Inferior parietal cortex (tissue), 1 donor: ENCODE measurements at regions not wholly inside any gene's neighbourhood (a gene's known extent, or its start where the extent isn't known, plus 50 kb on each side); places are given as distances from the start of the nearest gene placed in this dataset.
"Not testable (repeated sequence)": the region's sequence is repeated elsewhere in the genome, so short reads cannot be mapped to it uniquely, and the experiment has no call there.

Experiments
- DNase-seq: peaks from one replicate; pipeline ENCODE4 v3.0.0-alpha.2; 2016; ENCODE audit errors: extremely low spot score

- DNase-seq, result not testable (repeated sequence)
Observed at GRCh38 chr1:224029286-224030025, 84.5 kb upstream of the FBXO28 start.

DNA sequence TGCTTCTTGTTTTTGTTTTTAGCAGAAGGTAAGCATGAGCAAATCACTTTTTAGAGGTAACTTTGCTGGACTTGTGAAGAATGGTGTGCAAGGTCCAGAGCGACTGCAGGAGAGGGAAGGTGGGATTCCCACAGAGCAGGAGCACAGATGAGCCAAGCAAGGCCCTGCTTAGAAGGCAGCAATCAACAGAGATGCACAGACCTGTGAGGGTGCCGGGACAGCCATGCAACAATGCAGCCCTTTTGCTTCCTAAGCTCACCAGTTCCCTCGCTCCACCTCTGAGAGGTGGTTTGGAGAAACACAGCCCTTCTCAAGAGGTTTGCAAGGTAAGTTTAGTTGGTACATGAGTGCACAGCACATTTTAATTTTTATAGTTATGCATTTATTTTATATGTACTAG is 85.1 kb upstream of the FBXO28 start:
- not testable (repeated sequence) for DNase-seq

DNA sequence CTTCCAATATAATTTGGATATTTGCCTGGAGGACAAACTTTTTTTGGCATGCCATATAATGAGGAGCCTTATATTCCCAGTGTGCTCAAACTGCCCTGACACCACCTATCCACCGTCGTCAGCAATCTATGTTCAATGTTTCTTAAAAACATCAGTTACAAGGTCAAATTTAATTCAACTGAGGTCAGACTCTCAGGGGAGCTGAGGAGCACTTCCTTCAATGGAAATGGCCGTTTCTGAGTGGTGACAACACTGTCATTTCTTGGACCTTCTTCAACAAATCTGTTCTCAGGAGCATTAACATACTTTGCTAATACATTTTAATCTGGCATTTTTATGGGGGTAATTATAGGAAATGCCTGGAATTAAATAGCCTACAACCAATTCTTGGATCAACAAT is 90.8 kb upstream of the FBXO28 start:
- not testable (repeated sequence) for DNase-seq

DNA sequence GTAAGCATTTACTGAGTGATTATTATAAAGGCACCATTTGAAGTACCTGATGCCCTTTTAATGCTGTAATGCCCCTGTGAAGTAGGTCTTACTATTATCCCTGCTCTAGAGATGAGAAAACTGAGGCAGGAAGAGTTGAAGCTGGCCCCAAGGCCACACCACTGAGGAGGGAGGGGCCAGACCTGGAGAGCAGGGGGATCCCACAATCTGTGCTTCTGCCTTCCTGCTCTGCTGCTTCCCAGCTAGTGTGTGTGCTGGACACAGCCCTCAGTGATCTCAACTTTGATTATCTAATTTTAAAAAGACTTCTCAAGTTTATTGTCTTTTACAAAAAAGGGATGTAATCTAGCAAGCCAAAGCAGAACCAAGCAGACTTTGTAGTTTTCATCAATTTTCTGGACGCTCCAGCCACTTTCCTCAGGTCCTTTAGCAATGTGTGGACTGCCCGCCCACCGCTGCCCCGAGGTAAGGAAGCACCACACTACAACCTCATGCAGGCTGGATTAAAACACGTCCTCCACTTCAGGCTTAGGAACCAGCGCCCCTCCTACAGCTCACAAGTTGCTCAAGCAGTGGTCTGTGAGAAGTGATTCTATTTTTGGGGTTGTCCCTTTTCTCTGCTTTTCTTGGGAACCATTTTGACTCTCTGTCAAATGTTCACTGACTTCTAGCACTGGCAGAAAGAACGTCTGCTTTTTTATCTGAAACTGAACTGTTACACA is 91.5 kb upstream of the FBXO28 start:
- DNase-seq, result not testable (repeated sequence)

GRCh38 chr1:224019866-224020265 is 94.0 kb upstream of the FBXO28 start:
- not testable (repeated sequence) for DNase-seq

- DNase-seq, result not testable (repeated sequence)
Observed at GRCh38 chr1:224015782-224016181, 98.1 kb upstream of the FBXO28 start.

DNA sequence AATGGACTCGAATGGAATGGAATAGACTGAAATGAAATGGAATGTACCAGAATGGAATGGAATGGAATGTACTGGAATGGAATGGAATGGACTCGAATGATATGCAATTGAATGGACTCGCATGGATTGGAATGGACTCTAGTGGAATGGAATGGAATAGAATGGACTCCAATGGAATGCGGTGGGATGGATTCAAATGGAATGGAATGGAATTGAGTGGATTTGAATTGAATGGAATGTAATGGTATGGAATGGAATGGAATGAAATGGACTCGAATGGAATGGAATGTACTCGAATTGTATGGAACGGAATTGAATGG is 99.6 kb upstream of the FBXO28 start:
- no peak for DNase-seq

DNA sequence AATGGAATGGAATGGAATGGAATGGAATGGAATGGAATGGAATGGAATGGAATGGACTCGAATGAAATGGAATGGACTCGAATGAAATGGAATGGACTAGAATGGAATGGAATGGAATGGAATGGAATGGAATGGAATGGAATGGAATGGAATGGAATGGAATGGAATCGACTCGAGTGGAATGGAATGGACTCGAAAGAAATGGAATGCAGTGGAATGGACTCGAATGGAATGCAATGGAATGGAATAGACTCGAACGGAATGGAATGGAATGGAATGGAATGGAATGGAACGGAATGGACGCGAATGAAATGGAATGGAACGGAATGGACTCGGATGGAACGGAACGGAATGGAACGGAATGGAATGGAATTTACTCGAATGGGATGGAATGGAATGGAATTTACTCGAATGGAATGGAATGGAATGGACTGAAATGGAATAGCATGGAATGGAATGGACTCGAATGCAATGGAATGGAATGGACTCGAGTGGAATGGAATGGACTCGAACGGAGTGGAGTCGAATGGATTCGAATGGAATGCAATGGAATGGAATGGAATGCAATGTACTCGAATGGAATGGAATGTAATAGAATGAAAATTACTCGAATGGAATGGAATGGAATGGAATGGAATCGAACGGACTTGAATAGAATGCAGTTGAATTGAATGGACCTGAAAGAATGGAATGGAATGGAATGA is 100.1 kb upstream of the FBXO28 start:
- DNase-seq, result not testable (repeated sequence)

- DNase-seq, result not testable (repeated sequence)
Observed at GRCh38 chr1:224012807-224013434, 101.0 kb upstream of the FBXO28 start.

DNA sequence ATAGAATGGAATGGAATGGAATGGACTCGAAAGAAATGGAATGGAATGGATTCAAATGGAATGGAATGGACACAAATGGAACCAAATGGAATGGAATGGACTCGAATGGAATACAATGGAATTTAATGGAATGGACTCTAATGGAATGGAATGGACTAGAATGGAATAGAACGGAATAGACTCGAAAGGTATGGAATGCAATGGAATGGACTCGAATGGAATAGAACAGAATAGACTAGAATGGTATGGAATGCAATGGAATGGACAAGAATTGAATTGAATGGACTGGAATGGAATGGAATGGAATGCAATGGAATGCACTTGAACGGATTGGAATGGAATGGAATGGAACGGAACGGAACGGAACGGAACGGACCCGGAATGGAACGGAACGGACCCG is 101.7 kb upstream of the FBXO28 start:
- not testable (repeated sequence) for DNase-seq

GRCh38 chr1:224011751-224012150 is 102.2 kb upstream of the FBXO28 start:
- not testable (repeated sequence) for DNase-seq

- DNase-seq, result not testable (repeated sequence)
Observed at GRCh38 chr1:224011153-224011552, 102.8 kb upstream of the FBXO28 start.

DNA sequence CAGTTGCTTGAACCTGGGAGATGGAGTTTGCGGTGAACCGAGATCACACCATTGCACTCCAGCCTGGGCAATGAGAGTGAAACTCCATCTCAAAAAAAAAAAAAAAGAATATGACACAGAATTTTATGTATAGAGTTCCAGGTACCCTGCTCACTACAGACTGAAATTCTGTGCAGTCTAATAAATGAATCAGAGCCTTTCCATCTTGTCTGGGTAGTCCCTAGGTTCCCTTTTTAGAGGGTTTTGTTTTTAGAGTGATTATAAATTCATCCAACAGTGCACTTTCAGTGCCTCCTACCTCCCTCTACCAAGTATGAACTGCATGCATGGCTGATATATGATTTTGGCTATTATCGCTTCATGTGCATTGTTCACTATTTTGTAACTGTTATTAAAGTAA is 107.9 kb upstream of the FBXO28 start:
- DNase-seq, result not testable (repeated sequence)

GRCh38 chr1:224004552-224005315 is 109.2 kb upstream of the FBXO28 start:
- not testable (repeated sequence) for DNase-seq

DNA sequence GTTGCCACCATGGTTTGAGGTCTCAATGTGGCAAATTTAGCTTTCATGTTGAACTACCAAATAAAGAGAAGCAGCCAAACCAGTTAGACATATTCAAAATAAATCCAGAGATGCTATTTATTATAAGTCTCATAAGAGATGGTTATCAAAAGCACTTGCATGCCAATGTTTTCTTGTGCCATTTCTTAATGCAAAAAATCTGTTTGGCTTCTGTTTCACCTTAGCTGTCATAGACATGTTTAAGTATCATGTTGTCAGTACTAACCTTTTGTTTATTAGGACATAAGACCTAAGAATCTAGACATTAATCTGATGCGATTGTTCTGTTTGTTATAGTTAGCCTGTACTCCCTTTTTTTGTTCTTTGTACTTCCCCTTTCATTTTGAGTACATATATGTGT is 110.0 kb upstream of the FBXO28 start:
- not testable (repeated sequence) for DNase-seq

DNA sequence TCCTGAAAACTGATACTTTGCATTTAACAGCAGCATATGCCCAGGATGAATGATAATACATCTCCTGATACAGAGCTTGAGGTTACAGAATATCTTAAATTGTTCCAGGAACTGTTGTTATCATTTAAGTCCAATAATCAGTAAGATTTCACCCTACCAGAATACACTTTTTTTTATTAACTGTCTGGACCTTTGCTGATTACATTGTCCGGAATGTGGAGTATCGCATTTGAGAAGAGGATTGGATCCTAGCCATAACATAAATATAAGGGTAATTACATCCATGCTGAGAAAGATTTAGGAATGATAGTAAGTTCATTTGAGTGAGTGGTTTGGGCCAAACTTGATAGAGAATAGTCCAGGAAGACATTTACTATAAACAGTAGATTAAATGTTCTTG is 112.2 kb upstream of the FBXO28 start:
- DNase-seq, result not testable (repeated sequence)

- DNase-seq, result not testable (repeated sequence)
Observed at GRCh38 chr1:223999761-224000160, 114.2 kb upstream of the FBXO28 start.

DNA sequence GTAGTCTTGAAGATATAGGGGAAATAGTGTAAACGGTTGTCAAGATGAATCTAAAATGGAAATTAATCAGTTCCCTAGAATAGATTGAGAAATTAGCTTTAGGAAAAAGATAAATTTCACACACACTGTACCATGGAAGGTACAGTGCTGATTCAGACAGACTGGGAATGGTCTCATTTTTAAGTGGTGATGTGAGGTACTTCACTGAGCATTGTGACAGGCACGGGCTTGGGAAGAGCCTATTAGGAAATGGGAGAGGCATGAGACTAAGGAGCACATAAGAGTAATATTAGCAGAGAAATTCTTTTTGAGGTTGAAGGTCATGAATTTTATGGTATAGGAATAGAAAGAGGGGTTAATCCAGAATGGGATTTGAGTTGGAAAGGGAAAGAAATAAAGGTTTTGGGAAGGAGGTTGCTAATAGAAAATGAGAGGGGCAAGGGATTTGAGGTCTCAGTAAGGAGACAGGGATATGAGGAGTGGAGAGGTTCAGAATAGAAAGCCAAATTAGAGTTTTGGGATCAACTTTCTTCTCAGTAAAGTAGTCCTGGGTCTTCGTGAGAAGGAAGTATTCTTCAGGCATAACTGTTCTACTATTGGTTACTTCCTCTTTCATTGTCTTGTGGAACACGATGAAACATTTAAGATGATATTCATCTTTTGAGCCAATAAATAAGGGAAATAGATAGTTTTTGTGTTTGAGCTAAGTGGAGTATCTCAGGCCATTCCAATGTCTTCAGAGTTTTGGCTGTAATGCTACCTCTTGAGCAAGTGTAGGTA is 115.0 kb upstream of the FBXO28 start:
- DNase-seq, result not testable (repeated sequence)

DNA sequence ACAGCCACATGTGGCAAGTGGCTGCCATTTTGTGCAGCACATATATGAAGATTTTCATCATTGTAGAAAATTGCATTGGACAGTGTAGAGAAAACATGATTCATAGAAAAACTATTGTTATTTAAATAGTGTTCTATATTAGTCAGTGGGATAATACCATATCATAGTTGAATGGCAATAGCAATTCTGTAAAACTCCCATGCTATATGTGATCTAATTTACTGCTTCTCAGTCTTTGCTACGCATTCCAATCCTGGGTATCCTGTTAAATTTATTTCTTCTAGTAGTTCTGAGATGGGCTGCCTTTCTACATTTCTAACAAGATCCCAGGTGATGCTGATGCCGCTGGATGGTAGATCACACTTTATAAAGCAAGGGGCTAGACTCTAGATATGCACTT is 117.5 kb upstream of the FBXO28 start:
- DNase-seq, result not testable (repeated sequence)

DNA sequence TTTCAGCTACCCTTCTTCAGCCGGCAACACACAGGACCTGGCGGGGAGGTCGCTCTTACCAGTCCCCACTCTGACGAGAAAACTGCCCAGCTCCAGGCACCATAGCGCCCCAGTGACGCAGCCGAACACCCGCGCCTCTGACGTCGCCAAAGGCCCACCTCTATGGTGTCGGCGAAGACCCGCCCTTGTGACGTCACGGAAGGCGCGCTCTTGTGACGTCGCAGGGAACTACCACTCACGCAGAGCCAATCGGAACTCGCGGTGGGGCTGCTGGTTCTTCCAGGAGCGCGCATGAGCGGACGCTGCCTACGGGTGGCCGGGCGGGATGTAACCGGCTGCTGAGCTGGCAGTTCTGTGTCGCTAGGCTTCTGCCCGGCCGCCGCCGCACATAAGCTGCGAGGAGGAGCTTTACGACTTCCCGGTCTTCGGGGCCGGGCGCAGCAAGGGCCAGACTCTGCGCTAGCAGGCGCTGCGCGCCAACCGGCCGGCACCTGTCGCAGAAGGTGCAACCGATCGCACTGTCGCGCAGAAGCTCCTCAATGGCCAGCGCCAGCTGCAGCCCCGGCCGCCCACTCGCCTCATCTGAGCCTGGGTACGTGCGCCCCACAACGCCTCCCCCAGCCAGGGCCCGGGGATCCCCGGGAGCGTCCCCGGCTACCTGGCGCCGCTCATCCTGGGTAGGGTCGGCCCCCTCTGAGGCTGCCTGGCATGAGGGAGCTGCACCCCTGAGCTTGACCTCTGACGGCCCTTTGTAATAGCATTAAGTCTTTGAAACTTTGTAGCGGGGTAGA is 121.3 kb upstream of the FBXO28 start:
- DNase-seq, result peak; percentile 99
